ENCODE measurements at regions not wholly inside any gene's neighbourhood (a gene's known extent, or its start where the extent isn't known, plus 50 kb on each side); places are given as distances from the start of the nearest gene placed in this dataset.
A peak's percentile ranks its signal among the peaks of the same experiment; 100 is the strongest.

- peak in 3 of 6 experiments; percentile 38 to 51 (median 48) for TF ChIP-seq CTCF (IDR thresholded peaks at IDR 0.05)
- no peak for TF ChIP-seq POLR2A (IDR thresholded peaks at IDR 0.05)
Measured at GRCh38 chr6:87832025-87832825, 130.2 kb upstream of the AKIRIN2 start.

Data from thyroid gland (tissue), 4 donors.